GM23248 (cell line): ENCODE measurements at regions not wholly inside any gene's neighbourhood (a gene's known extent, or its start where the extent isn't known, plus 50 kb on each side); places are given as distances from the start of the nearest gene placed in this dataset.

ENCODE experiments used
- DNase-seq: peaks from one replicate; pipeline ENCODE4 v3.0.0-alpha.2; 2015
- H2AFZ ChIP-seq: fragments of 200-600 bp; sonication (generic); 2 replicates; pipeline ENCODE4 v1.6.1; 2016; ENCODE audit warnings: antibody characterized with exemption
- H3F3A ChIP-seq: fragments of 200-600 bp; sonication (generic); 2 replicates; pipeline ENCODE4 v1.6.1; 2016; ENCODE audit warnings: mild to moderate bottlenecking, antibody characterized with exemption, mixed run types; ENCODE audit not compliant: insufficient read depth
- H3K27ac ChIP-seq: fragments of 200-600 bp; sonication (generic); 2 replicates; pipeline ENCODE4 v1.5.1; 2016; ENCODE audit warnings: mild to moderate bottlenecking
- H3K27me3 ChIP-seq: fragments of 200-600 bp; sonication (generic); replicated peaks from 2 replicates; pipeline ENCODE4 v1.6.1; 2016; ENCODE audit warnings: mild to moderate bottlenecking; ENCODE audit not compliant: insufficient read depth
- H3K36me3 ChIP-seq: fragments of 200-600 bp; sonication (generic); 2 replicates; pipeline ENCODE4 v1.6.1; 2016; ENCODE audit warnings: low read depth, mild to moderate bottlenecking
- H3K4me1 ChIP-seq: fragments of 200-600 bp; sonication (generic); 2 replicates; pipeline ENCODE4 v1.6.1; 2016; ENCODE audit warnings: mild to moderate bottlenecking; ENCODE audit not compliant: insufficient read depth
- H3K4me2 ChIP-seq: fragments of 200-600 bp; sonication (generic); one replicate; pipeline ENCODE4 v1.6.1; 2016; ENCODE audit warnings: mild to moderate bottlenecking; ENCODE audit not compliant: unreplicated experiment
- H3K4me3 ChIP-seq: fragments of 200-600 bp; sonication (generic); 2 replicates; pipeline ENCODE4 v1.5.1; 2016; ENCODE audit warnings: mild to moderate bottlenecking
- H3K79me2 ChIP-seq: fragments of 200-600 bp; sonication (generic); 2 replicates; pipeline ENCODE4 v1.6.1; 2016; ENCODE audit warnings: mild to moderate bottlenecking; ENCODE audit not compliant: insufficient read depth
- H3K9ac ChIP-seq: fragments of 200-600 bp; sonication (generic); 2 replicates; pipeline ENCODE4 v1.6.1; 2016; ENCODE audit warnings: mild to moderate bottlenecking
- H3K9me2 ChIP-seq: fragments of 200-600 bp; sonication (generic); 2 replicates; pipeline ENCODE4 v1.6.1; 2016; ENCODE audit warnings: mixed run types, mild to moderate bottlenecking, moderate library complexity; ENCODE audit not compliant: insufficient read depth
- H3K9me3 ChIP-seq: fragments of 200-600 bp; sonication (generic); one replicate; pipeline ENCODE4 v1.6.1; 2017; ENCODE audit warnings: low read depth
- H4K20me1 ChIP-seq: fragments of 200-600 bp; sonication (generic); 2 replicates; pipeline ENCODE4 v1.6.0; 2016; ENCODE audit not compliant: insufficient read depth
- EZH2 ChIP-seq: fragments of 200-600 bp; sonication (generic); IDR thresholded peaks from 2 replicates; pipeline ENCODE4 v1.6.1; 2018; ENCODE audit warnings: antibody characterized with exemption, mild to moderate bottlenecking; ENCODE audit not compliant: insufficient read depth, poor library complexity, severe bottlenecking
- EZH2phosphoT487 ChIP-seq: fragments of 200-600 bp; sonication (generic); IDR thresholded peaks from 2 replicates; pipeline ENCODE4 v1.6.1; 2018; ENCODE audit warnings: antibody characterized with exemption, moderate library complexity, mild to moderate bottlenecking, low read depth; ENCODE audit not compliant: insufficient read depth
- WGBS, 2 experiments: methylation state at CpG; one replicate each; pipeline ENCODE4 v1.1.6; 2015 to 2017; ENCODE audit warnings: low lambda C conversion rate in 2 of 2, low coverage in 1 of 2; ENCODE audit errors: missing lambda C conversion rate in 2 of 2; 5-methylcytosine and 5-hydroxymethylcytosine counted together
- in situ Hi-C: fragments of 300-500 bp; cut with MboI; formaldehyde crosslinking; loops from 2 replicates; pipeline ENCODE4 v1.15.0; 2020

DNA sequence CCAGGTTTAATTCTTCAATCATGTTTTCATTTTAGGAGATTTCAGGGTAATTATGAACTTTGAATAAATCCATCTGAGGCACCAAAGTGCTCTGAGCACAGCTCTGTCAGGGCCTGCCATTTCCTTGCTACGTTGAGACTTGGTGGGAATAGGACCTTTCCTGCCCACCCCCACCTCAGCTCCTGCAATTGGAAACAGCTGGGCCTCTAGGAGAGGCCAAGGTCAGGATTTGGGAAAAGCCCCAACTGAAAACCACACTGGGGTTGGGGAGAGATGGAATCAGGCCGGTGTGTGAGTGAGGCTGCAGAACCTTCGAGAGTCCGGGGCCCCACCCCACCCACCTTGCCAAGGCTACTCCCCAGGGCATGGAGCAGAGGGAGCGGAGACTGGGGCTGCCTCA is 212.7 kb upstream of the BCOR start:
- H3K9me3 ChIP-seq, result no peaks in the 10 kb centered on the region
- H3K36me3 ChIP-seq, result no peaks in the 10 kb centered on the region
- no peaks in the 10 kb centered on the region for H3F3A ChIP-seq
- no peaks in the 10 kb centered on the region for H3K4me1 ChIP-seq
- DNase-seq, result no peak
- no peak overlapping the region for H3K27ac ChIP-seq
- H3K4me3 ChIP-seq, result no peak overlapping the region
- no peaks in the 10 kb centered on the region for H3K9me2 ChIP-seq
- H3K79me2 ChIP-seq, result no peaks in the 10 kb centered on the region
- in situ Hi-C loops, result no loop called here
- H3K4me2 ChIP-seq, result no peak overlapping the region
- H4K20me1 ChIP-seq, result no peaks in the 10 kb centered on the region
- H3K9ac ChIP-seq, result no peak overlapping the region
- no peaks in the 10 kb centered on the region for H3K27me3 ChIP-seq
- no peak overlapping the region for H2AFZ ChIP-seq
- TF ChIP-seq EZH2 (no peak), EZH2phosphoT487 (no peak)
- WGBS, 2 experiments, result 10 to 21% methylated on average over 2 to 4 of the region's 5 CpGs

DNA sequence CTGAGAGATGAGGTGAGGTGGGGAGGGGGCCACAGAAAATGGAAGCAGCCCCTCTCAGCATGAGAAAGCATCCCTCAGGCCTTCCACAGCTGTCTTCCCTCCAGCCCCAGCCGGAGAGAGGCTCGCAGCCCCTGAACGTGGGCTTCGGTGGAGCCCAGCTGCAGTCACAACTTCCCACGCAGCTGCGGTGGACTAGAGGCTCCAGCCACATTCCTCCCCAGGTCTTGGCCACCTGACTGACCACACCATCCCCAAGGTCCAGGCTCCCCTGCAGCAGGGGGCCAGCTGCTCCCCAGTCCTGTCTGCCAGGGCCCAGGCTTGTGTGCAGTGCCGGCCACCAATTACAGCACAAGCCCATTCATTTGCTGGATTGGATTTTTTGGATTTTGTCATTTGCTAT is 212.3 kb upstream of the BCOR start:
- H3K9me3 ChIP-seq, result no peaks in the 10 kb centered on the region
- no peaks in the 10 kb centered on the region for H3K4me1 ChIP-seq
- H3K79me2 ChIP-seq, result no peaks in the 10 kb centered on the region
- no peaks in the 10 kb centered on the region for H3K27me3 ChIP-seq
- H3K4me2 ChIP-seq, result no peak overlapping the region
- in situ Hi-C loops, result no loop called here
- DNase-seq, result no peak
- H2AFZ ChIP-seq, result no peak overlapping the region
- H3K9ac ChIP-seq, result no peak overlapping the region
- no peaks in the 10 kb centered on the region for H3K9me2 ChIP-seq
- H3K27ac ChIP-seq, result no peak overlapping the region
- no peaks in the 10 kb centered on the region for H3K36me3 ChIP-seq
- H3F3A ChIP-seq, result no peaks in the 10 kb centered on the region
- H4K20me1 ChIP-seq, result no peaks in the 10 kb centered on the region
- no peak for TF ChIP-seq EZH2phosphoT487
- no peak for TF ChIP-seq EZH2
- no peak overlapping the region for H3K4me3 ChIP-seq
- 82 to 90% methylated on average over 3 to 6 of the region's 7 CpGs for whole genome bisulfite sequencing, 2 experiments

DNA sequence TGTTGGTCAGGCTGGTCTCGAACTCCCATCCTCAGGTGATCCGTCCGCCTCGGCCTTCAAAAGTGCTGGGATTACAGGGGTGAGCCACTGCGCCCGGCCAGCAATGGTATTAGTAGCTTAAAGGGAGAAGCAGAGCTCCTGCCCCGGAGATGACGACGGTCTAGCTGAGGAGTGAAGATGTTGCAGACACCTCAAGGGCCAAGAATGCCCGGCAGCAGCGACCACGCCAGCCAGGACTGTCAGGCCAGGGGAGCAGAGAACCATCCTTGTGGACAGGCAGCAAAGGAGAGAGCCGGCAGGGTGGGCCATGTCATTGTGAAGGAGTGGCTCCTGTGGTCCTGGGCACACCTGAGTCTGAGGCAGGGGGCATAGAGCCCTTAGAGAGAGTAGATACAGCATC is 210.1 kb upstream of the BCOR start:
- no peak for TF ChIP-seq EZH2
- TF ChIP-seq EZH2phosphoT487, result no peak
- Histone ChIP-seq H3K9ac (no peak overlapping the region), H2AFZ (no peak overlapping the region), H3K4me1 (no peaks in the 10 kb centered on the region), H3K4me2 (no peak overlapping the region), H3K79me2 (no peaks in the 10 kb centered on the region), H3K9me2 (no peaks in the 10 kb centered on the region), H3K36me3 (no peaks in the 10 kb centered on the region), H3K27ac (no peak overlapping the region), H3K4me3 (no peak overlapping the region), H3K9me3 (no peaks in the 10 kb centered on the region), H3K27me3 (no peaks in the 10 kb centered on the region), H3F3A (no peaks in the 10 kb centered on the region), H4K20me1 (no peaks in the 10 kb centered on the region)
- WGBS, 2 experiments, result 81 to 85% methylated on average over 11 to 13 of the region's 13 CpGs
- DNase-seq, result no peak
- in situ Hi-C loops, result no loop called here

DNA sequence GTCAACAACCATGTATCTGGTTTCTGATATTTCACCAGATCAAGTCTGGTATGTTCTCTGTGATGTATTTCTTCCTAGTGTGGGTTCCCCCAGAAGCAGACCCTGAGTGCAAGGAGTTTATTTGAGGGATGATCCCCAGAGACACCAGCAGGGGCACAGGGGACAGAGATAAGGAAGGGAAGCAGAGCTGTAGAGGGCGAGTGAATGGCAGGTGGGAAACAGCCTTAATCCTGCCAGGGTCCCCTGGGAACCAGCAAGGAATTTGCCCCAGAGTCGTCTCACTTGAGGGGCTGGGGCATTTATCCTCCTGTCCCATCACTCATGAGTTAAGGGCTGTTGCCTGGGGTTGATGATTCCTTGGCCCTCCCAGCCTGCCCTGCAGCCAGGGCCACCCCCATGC is 206.4 kb upstream of the BCOR start:
- H3K9me2 ChIP-seq, result no peaks in the 10 kb centered on the region
- no peak overlapping the region for H3K4me3 ChIP-seq
- no peaks in the 10 kb centered on the region for H3K36me3 ChIP-seq
- H3K9me3 ChIP-seq, result no peaks in the 10 kb centered on the region
- H3K4me2 ChIP-seq, result no peak overlapping the region
- no peaks in the 10 kb centered on the region for H4K20me1 ChIP-seq
- H2AFZ ChIP-seq, result no peak overlapping the region
- no peak for DNase-seq
- no peak overlapping the region for H3K27ac ChIP-seq
- H3K79me2 ChIP-seq, result no peaks in the 10 kb centered on the region
- WGBS, 2 experiments, result 7 to 21% methylated on average over 2 of the region's 2 CpGs
- in situ Hi-C loops, result no loop called here
- no peak overlapping the region for H3K9ac ChIP-seq
- no peaks in the 10 kb centered on the region for H3K27me3 ChIP-seq
- no peaks in the 10 kb centered on the region for H3K4me1 ChIP-seq
- H3F3A ChIP-seq, result no peaks in the 10 kb centered on the region
- TF ChIP-seq EZH2 (no peak), EZH2phosphoT487 (no peak)

DNA sequence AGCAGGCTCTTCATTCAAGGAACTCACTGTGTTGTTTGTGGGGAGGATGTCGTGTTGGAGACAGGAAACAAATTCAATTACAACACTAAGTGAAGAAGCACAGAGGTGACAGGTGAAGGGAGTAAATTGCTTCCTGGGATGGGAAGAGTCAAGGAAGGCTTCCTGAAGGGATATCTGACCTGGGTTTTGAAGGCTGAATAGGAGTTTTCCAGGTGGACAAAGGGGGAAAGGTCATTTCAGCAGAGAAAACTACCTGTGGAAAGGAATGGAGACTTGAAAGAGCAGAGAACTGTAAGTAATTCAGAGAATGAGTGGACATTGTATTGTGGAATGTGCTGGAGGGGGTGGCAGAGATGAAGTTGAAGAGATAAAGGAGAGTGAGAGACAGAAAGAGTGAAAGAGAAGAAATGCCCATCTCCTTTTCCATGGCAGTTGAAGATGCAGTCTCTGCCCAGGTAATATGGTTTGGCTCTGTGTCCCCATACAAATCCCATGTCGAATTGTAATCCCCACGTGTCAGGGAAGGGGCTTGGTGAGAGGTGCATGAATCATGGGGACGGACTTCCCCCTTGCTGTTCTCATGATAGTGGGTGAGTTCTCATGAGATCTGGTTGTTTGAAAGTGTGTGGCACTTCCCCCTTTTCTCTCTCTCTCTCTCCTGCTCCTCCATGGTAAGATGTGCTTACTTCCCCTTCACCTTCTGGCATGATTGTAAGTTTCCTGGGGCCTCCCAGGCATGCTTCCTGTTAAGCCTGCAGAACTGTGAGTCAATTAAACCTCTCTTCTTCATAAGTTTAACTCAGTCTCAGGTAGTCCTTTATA is 205.7 kb upstream of the BCOR start:
- in situ Hi-C loops, result no loop called here
- no peak overlapping the region for H3K9ac ChIP-seq
- H3K4me2 ChIP-seq, result no peak overlapping the region
- no peaks in the 10 kb centered on the region for H3K9me3 ChIP-seq
- H3K4me1 ChIP-seq, result no peaks in the 10 kb centered on the region
- H3K27ac ChIP-seq, result no peak overlapping the region
- H2AFZ ChIP-seq, result no peak overlapping the region
- H4K20me1 ChIP-seq, result no peaks in the 10 kb centered on the region
- H3F3A ChIP-seq, result no peaks in the 10 kb centered on the region
- no peaks in the 10 kb centered on the region for H3K9me2 ChIP-seq
- H3K4me3 ChIP-seq, result no peak overlapping the region
- 83 to 87% methylated on average over 4 of the region's 4 CpGs for WGBS, 2 experiments
- TF ChIP-seq EZH2phosphoT487 (no peak), EZH2 (no peak)
- DNase-seq, result no peak
- no peaks in the 10 kb centered on the region for H3K27me3 ChIP-seq
- no peaks in the 10 kb centered on the region for H3K36me3 ChIP-seq
- no peaks in the 10 kb centered on the region for H3K79me2 ChIP-seq
